ENCODE measurements at regions not wholly inside any gene's neighbourhood (a gene's known extent, or its start where the extent isn't known, plus 50 kb on each side); places are given as distances from the start of the nearest gene placed in this dataset.

DNA sequence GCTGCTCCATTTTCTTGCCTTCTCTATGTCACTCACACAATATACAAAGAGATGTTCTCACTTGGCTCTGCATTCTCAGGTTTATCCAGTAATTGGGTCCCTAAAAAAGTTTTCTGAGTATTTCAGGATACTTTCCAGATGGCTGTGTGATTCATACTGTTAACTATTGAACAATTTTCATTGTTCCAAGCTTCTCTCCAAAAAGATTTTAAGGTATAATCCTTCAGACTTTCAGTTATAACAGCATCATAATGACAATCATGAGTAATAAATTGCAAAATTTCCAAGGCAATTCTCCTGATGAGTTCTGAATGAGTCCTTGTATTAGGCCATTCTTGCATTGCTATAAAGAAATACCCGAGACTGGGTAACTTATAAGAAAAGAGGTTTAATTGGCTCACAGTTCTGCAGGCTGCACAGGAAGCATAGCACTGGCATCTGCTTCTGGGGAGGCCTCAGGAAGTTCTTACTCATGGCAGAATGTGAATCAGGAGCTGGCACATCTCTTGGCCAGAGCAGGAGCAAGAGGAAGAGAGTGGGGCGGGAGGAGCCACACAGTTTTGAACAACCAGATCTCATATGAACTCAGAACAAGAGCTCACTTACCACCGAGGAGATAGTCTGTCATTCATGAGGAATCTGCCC lies 148.1 kb downstream of the SLC16A9 start:
- H3K27ac ChIP-seq (ENCODE audit: low read length): no peak overlapping the region
- H3K79me2 ChIP-seq (ENCODE audit: low read length): no peaks in the 10 kb centered on the region
- H3K9me3 ChIP-seq (ENCODE audit: insufficient read depth, low read length): no peaks in the 10 kb centered on the region
- H3K9ac ChIP-seq (ENCODE audit: low read length): no peak overlapping the region
- TF ChIP-seq, protein P1, sequence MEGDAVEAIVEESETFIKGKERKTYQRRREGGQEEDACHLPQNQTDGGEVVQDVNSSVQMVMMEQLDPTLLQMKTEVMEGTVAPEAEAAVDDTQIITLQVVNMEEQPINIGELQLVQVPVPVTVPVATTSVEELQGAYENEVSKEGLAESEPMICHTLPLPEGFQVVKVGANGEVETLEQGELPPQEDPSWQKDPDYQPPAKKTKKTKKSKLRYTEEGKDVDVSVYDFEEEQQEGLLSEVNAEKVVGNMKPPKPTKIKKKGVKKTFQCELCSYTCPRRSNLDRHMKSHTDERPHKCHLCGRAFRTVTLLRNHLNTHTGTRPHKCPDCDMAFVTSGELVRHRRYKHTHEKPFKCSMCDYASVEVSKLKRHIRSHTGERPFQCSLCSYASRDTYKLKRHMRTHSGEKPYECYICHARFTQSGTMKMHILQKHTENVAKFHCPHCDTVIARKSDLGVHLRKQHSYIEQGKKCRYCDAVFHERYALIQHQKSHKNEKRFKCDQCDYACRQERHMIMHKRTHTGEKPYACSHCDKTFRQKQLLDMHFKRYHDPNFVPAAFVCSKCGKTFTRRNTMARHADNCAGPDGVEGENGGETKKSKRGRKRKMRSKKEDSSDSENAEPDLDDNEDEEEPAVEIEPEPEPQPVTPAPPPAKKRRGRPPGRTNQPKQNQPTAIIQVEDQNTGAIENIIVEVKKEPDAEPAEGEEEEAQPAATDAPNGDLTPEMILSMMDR (IDR thresholded peaks at IDR 0.05; ENCODE audit: low read depth, low read length): no peak
- no peak for TF ChIP-seq EZH2phosphoT487 (IDR thresholded peaks at IDR 0.05; ENCODE audit: low read depth)
- no peak overlapping the region for H3K4me2 ChIP-seq (ENCODE audit: low read length)
- H2AFZ ChIP-seq (ENCODE audit: low read depth, low read length): no peak overlapping the region
- peaks cover 18% of the 10 kb centered on the region for H3K4me1 ChIP-seq (ENCODE audit: low read length)
- no peaks in the 10 kb centered on the region for H3K36me3 ChIP-seq (replicated peaks; ENCODE audit: low read depth, low read length)
- H4K20me1 ChIP-seq (ENCODE audit: insufficient read depth, low read length): no peaks in the 10 kb centered on the region
- H3K4me3 ChIP-seq (ENCODE audit: low read length): no peak overlapping the region
- no peaks in the 10 kb centered on the region for H3K27me3 ChIP-seq (ENCODE audit: low read depth, low read length)

DNA sequence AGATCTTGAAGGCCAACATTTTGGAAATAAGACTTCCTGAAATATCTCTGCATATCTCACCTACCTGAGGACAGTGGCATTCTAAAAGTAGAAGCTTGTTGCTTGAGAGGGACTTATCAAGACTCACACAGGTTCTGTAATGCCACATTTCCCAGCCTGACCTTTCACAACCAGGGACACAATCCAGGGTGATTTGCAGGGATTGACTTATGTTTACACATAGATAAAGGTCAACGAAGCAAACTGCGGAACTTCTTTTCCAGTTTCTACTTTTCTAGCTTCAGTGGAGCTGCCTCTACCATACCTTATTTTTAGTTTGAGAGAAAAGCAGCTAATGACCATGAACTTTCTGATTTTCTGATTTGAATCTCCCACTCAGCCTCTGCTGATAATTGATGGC lies 148.7 kb downstream of the SLC16A9 start:
- Histone ChIP-seq H3K27me3 (ENCODE audit: low read depth, low read length) (no peaks in the 10 kb centered on the region), H3K4me2 (ENCODE audit: low read length) (no peak overlapping the region), H4K20me1 (ENCODE audit: insufficient read depth, low read length) (no peaks in the 10 kb centered on the region), H3K36me3 (replicated peaks; ENCODE audit: low read depth, low read length) (no peaks in the 10 kb centered on the region), H3K79me2 (ENCODE audit: low read length) (no peaks in the 10 kb centered on the region), H3K9me3 (ENCODE audit: insufficient read depth, low read length) (no peaks in the 10 kb centered on the region), H3K9ac (ENCODE audit: low read length) (no peak overlapping the region), H2AFZ (ENCODE audit: low read depth, low read length) (no peak overlapping the region), H3K4me1 (ENCODE audit: low read length) (peaks cover 18% of the 10 kb centered on the region), H3K27ac (ENCODE audit: low read length) (no peak overlapping the region), H3K4me3 (ENCODE audit: low read length) (no peak overlapping the region)
- TF ChIP-seq, protein P1 (IDR thresholded peaks at IDR 0.05; ENCODE audit: low read depth, low read length): no peak
- no peak for TF ChIP-seq EZH2phosphoT487 (IDR thresholded peaks at IDR 0.05; ENCODE audit: low read depth)

DNA sequence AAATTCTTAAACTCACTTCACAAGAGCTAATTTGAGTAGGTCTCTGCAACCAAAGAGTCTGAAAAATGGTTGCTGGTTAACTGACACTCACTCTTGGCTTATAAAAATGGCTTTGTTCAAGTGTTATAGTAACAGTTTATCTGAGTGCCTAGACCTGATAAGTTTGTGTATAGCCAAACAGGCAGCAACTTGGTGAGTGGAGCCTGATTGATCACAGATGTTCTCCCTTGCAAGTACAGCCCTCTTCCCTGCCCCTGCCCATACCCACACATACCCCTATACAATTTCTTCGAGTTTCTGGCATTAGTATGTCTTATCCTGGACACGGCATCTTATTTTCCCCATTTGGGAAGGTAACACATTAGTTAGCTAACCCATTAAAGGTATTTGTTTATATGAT lies 149.5 kb downstream of the SLC16A9 start:
- Histone ChIP-seq H2AFZ (ENCODE audit: low read depth, low read length) (no peak overlapping the region), H3K36me3 (replicated peaks; ENCODE audit: low read depth, low read length) (no peaks in the 10 kb centered on the region), H3K9me3 (ENCODE audit: insufficient read depth, low read length) (no peaks in the 10 kb centered on the region), H3K9ac (ENCODE audit: low read length) (no peak overlapping the region), H3K27me3 (ENCODE audit: low read depth, low read length) (no peaks in the 10 kb centered on the region), H3K4me1 (ENCODE audit: low read length) (peaks cover 18% of the 10 kb centered on the region), H4K20me1 (ENCODE audit: insufficient read depth, low read length) (no peaks in the 10 kb centered on the region), H3K27ac (ENCODE audit: low read length) (no peak overlapping the region), H3K4me2 (ENCODE audit: low read length) (no peak overlapping the region), H3K79me2 (ENCODE audit: low read length) (no peaks in the 10 kb centered on the region), H3K4me3 (ENCODE audit: low read length) (no peak overlapping the region)
- no peak for TF ChIP-seq EZH2phosphoT487 (IDR thresholded peaks at IDR 0.05; ENCODE audit: low read depth)
- TF ChIP-seq, protein P1 (IDR thresholded peaks at IDR 0.05; ENCODE audit: low read depth, low read length): no peak

DNA sequence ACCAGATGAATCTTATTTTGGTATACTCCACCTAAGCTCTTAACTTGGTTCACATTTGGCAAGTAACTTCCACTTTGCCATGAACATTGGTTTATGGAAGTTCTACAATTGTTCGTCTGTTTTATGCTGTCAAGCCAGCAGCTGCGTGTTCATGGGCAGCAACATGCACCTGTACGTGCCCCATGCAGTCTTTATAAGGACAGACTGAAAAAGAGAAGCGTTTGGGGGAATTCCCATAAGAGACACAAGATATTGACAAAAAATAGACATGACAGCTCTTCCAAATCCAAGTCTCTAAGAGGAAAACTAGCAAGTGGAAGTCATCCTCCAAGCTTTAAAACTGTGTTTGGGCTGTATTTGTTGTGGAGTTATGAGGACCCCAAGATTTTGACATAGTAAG lies 151.6 kb downstream of the SLC16A9 start:
- H4K20me1 ChIP-seq (ENCODE audit: insufficient read depth, low read length): no peaks in the 10 kb centered on the region
- peak overlapping the region; percentile 24; the same call in 1 of the 2 replicates for H3K27ac ChIP-seq (ENCODE audit: low read length)
- H3K4me1 ChIP-seq (ENCODE audit: low read length): peaks cover 18% of the 10 kb centered on the region
- H3K79me2 ChIP-seq (ENCODE audit: low read length): no peaks in the 10 kb centered on the region
- no peaks in the 10 kb centered on the region for H3K9me3 ChIP-seq (ENCODE audit: insufficient read depth, low read length)
- no peaks in the 10 kb centered on the region for H3K36me3 ChIP-seq (replicated peaks; ENCODE audit: low read depth, low read length)
- peak overlapping the region; percentile 59 for H3K4me2 ChIP-seq (ENCODE audit: low read length)
- no peaks in the 10 kb centered on the region for H3K27me3 ChIP-seq (ENCODE audit: low read depth, low read length)
- H3K9ac ChIP-seq (ENCODE audit: low read length): no peak overlapping the region; the same call in 1 of the 2 replicates
- peak overlapping the region; percentile 23; the same call in 1 of the 2 replicates for H3K4me3 ChIP-seq (ENCODE audit: low read length)
- no peak for TF ChIP-seq EZH2phosphoT487 (IDR thresholded peaks at IDR 0.05; ENCODE audit: low read depth)
- TF ChIP-seq, protein P1 (IDR thresholded peaks at IDR 0.05; ENCODE audit: low read depth, low read length): no peak
- peak overlapping the region; percentile 46 for H2AFZ ChIP-seq (ENCODE audit: low read depth, low read length)

Measured in OCI-LY3 (cell line).